ENCODE measurements at regions not wholly inside any gene's neighbourhood (a gene's known extent, or its start where the extent isn't known, plus 50 kb on each side); places are given as distances from the start of the nearest gene placed in this dataset.

GRCh38 chr4:77505958-77506319 lies 99.7 kb upstream of the CXCL13 start:
- no peak for TF ChIP-seq CTCF (tag by site-specific recombination; IDR thresholded peaks at IDR 0.05)
- TF ChIP-seq ZNF24 (tag by site-specific recombination; IDR thresholded peaks at IDR 0.05), result no peak
- TF ChIP-seq REST (tag by site-specific recombination; IDR thresholded peaks at IDR 0.05), result no peak
- no peak for TF ChIP-seq ZNF561 (tag by site-specific recombination; IDR thresholded peaks at IDR 0.05; ENCODE audit: borderline replicate concordance)
- TF ChIP-seq ZNF529 (tag by site-specific recombination; IDR thresholded peaks at IDR 0.05; ENCODE audit: insufficient replicate concordance), result no peak
- no peak for TF ChIP-seq ZNF639 (tag by site-specific recombination; IDR thresholded peaks at IDR 0.05)
- TF ChIP-seq MYNN (tag by site-specific recombination; IDR thresholded peaks at IDR 0.05; ENCODE audit: borderline replicate concordance), result no peak
- no peak for TF ChIP-seq ZFP41 (tag by site-specific recombination; IDR thresholded peaks at IDR 0.05; ENCODE audit: borderline replicate concordance)
